NCI-H2029 (cell line): ENCODE measurements at regions not wholly inside any gene's neighbourhood (a gene's known extent, or its start where the extent isn't known, plus 50 kb on each side); places are given as distances from the start of the nearest gene placed in this dataset.

Experiments
- DNase-seq: peaks from one replicate; lab custom pipeline; 2025; lab: John Stamatoyannopoulos, UW

- no peak for DNase-seq
Observed at GRCh38 chr7:40918701-40919271, 784.0 kb downstream of the SUGCT start.

- no peak for DNase-seq
Observed at GRCh38 chr7:40916813-40917212, 782.0 kb downstream of the SUGCT start.

GRCh38 chr7:40915071-40915470 lies 780.3 kb downstream of the SUGCT start:
- no peak for DNase-seq
